Fibroblast of skin of left quadriceps (primary cell): ENCODE measurements at regions not wholly inside any gene's neighbourhood (a gene's known extent, or its start where the extent isn't known, plus 50 kb on each side); places are given as distances from the start of the nearest gene placed in this dataset.
A peak's percentile ranks its signal among the peaks of the same experiment; 100 is the strongest.

Experiments used
- DNase-seq, 2 experiments: peaks; one replicate each; pipeline ENCODE4 v3.0.0-alpha.2; 2013; ENCODE audit warnings: low read depth in 2 of 2

GRCh38 chr2:217749008-217749407 is 253.8 kb downstream of the TNS1 start:
- no peak for DNase-seq

GRCh38 chr2:217746808-217747207 is 256.0 kb downstream of the TNS1 start:
- DNase-seq = no peak

GRCh38 chr2:217743966-217744761 is 258.6 kb downstream of the TNS1 start:
- no peak for DNase-seq

- DNase-seq = no peak
Measured at GRCh38 chr2:217743407-217743806, 259.4 kb downstream of the TNS1 start.

- DNase-seq = no peak
Measured at GRCh38 chr2:217742841-217743240, 260.0 kb downstream of the TNS1 start.

GRCh38 chr2:217742276-217742675 is 260.5 kb downstream of the TNS1 start:
- DNase-seq = no peak

GRCh38 chr2:217741381-217741955 is 261.3 kb downstream of the TNS1 start:
- DNase-seq = no peak

- DNase-seq = no peak
Measured at GRCh38 chr2:217740756-217741155, 262.0 kb downstream of the TNS1 start.

- DNase-seq = no peak
Measured at GRCh38 chr2:217740178-217740577, 262.6 kb downstream of the TNS1 start.

GRCh38 chr2:217739741-217740140 is 263.1 kb downstream of the TNS1 start:
- DNase-seq = no peak

GRCh38 chr2:217738061-217738460 is 264.7 kb downstream of the TNS1 start:
- DNase-seq = no peak

- DNase-seq = no peak
Measured at GRCh38 chr2:217736776-217737550, 265.8 kb downstream of the TNS1 start.

- DNase-seq = no peak
Measured at GRCh38 chr2:217735899-217736298, 266.9 kb downstream of the TNS1 start.

- DNase-seq = no peak
Measured at GRCh38 chr2:217735034-217735433, 267.8 kb downstream of the TNS1 start.

- no peak for DNase-seq
Measured at GRCh38 chr2:217733461-217733860, 269.3 kb downstream of the TNS1 start.

- peak; percentile 80 to 83 for DNase-seq
Measured at GRCh38 chr2:217732992-217733391, 269.8 kb downstream of the TNS1 start.

GRCh38 chr2:217731805-217732204 is 271.0 kb downstream of the TNS1 start:
- DNase-seq = no peak

- DNase-seq = peak; percentile 81 to 83
Measured at GRCh38 chr2:217729421-217730053, 273.3 kb downstream of the TNS1 start.

GRCh38 chr2:217727801-217728200 is 275.0 kb downstream of the TNS1 start:
- DNase-seq = no peak

- DNase-seq = no peak
Measured at GRCh38 chr2:217725409-217725808, 277.4 kb downstream of the TNS1 start.

GRCh38 chr2:217724471-217724870 is 278.3 kb downstream of the TNS1 start:
- no peak for DNase-seq

- DNase-seq = no peak
Measured at GRCh38 chr2:217723981-217724380, 278.8 kb downstream of the TNS1 start.
